Liver (tissue), 3 donors: ENCODE measurements at regions not wholly inside any gene's neighbourhood (a gene's known extent, or its start where the extent isn't known, plus 50 kb on each side); places are given as distances from the start of the nearest gene placed in this dataset.

Experiments used
- ATF3 ChIP-seq: IDR thresholded peaks from 2 replicates; pipeline ENCODE4 v1.6.1; 2016; ENCODE audit warnings: antibody characterized with exemption
- CTCF ChIP-seq: fragments of 150-350 bp; IDR thresholded peaks from 2 replicates; pipeline ENCODE4 v1.5.1; 2017; ENCODE audit warnings: improper control_type of control experiment, low read depth, low read length; ENCODE audit not compliant: missing input control
- MAX ChIP-seq: IDR thresholded peaks from 2 replicates; pipeline ENCODE4 v1.6.1; 2016; ENCODE audit warnings: antibody characterized with exemption
- RAD21 ChIP-seq, 2 donors: IDR thresholded peaks; 2 replicates each; pipeline ENCODE4 v1.6.1; 2016; ENCODE audit warnings: antibody characterized with exemption in 2 of 2, mild to moderate bottlenecking in 2 of 2
- REST ChIP-seq: IDR thresholded peaks from 2 replicates; pipeline ENCODE4 v1.6.1; 2016; ENCODE audit warnings: antibody characterized with exemption, mild to moderate bottlenecking
- RXRA ChIP-seq, 2 donors: IDR thresholded peaks; 2 replicates each; pipeline ENCODE4 v1.6.1; 2017 to 2018; ENCODE audit warnings: antibody characterized with exemption in 2 of 2, mild to moderate bottlenecking in 1 of 2
- SP1 ChIP-seq: IDR thresholded peaks from 2 replicates; pipeline ENCODE4 v1.6.1; 2018; ENCODE audit warnings: antibody characterized with exemption, mild to moderate bottlenecking
- TAF1 ChIP-seq: conservative IDR thresholded peaks from 2 replicates; pipeline ENCODE4 v1.6.1; 2016; ENCODE audit warnings: antibody characterized with exemption, mild to moderate bottlenecking
- donor health status: healthy.
- donor health status: healthy.

- TF ChIP-seq CTCF (no peak), SP1 (no peak), MAX (no peak), ATF3 (no peak), REST (no peak), RXRA (IDR thresholded peaks at IDR 0.05) (no peak), RAD21 (IDR thresholded peaks at IDR 0.05) (no peak), TAF1 (no peak)
Measured at GRCh38 chr13:21319869-21320641, 139.0 kb downstream of the ZDHHC20 start.
